ENCODE measurements at regions not wholly inside any gene's neighbourhood (a gene's known extent, or its start where the extent isn't known, plus 50 kb on each side); places are given as distances from the start of the nearest gene placed in this dataset.
"Not testable (repeated sequence)": the region's sequence is repeated elsewhere in the genome, so short reads cannot be mapped to it uniquely, and the experiment has no call there.

DNA sequence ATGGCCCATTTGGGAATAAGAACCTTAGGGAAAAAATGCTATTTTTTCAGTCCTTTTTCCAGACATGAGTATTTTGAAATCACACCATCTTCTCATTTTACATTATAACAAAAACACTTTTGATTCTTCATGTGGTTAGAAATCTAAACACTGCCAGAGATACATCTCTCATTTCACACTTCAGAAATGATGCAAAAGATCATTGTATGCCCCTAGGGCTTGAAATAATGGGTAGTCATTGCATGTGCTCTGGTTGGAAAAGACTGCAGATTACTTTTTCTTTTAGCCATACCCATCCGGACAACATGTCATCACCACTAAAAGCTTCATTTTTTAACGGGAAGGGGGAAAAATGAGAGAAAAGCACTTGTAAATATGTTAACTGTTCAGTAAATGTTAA, 1152.2 kb upstream of the ADGRL4 start:
- Histone ChIP-seq H3K36me3 (no peaks in the 10 kb centered on the region), H3K4me1 (no peaks in the 10 kb centered on the region), H3K27ac (no peak overlapping the region), H3K9me3 (no peaks in the 10 kb centered on the region), H3K27me3 (no peaks in the 10 kb centered on the region), H3K4me3 (no peak overlapping the region)
- ATAC-seq (no peak), DNase-seq (no peak)
- TF ChIP-seq, protein P1, sequence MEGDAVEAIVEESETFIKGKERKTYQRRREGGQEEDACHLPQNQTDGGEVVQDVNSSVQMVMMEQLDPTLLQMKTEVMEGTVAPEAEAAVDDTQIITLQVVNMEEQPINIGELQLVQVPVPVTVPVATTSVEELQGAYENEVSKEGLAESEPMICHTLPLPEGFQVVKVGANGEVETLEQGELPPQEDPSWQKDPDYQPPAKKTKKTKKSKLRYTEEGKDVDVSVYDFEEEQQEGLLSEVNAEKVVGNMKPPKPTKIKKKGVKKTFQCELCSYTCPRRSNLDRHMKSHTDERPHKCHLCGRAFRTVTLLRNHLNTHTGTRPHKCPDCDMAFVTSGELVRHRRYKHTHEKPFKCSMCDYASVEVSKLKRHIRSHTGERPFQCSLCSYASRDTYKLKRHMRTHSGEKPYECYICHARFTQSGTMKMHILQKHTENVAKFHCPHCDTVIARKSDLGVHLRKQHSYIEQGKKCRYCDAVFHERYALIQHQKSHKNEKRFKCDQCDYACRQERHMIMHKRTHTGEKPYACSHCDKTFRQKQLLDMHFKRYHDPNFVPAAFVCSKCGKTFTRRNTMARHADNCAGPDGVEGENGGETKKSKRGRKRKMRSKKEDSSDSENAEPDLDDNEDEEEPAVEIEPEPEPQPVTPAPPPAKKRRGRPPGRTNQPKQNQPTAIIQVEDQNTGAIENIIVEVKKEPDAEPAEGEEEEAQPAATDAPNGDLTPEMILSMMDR (IDR thresholded peaks at IDR 0.05): no peak
- intact Hi-C loops (cut with DNase I): no loop called here

DNA sequence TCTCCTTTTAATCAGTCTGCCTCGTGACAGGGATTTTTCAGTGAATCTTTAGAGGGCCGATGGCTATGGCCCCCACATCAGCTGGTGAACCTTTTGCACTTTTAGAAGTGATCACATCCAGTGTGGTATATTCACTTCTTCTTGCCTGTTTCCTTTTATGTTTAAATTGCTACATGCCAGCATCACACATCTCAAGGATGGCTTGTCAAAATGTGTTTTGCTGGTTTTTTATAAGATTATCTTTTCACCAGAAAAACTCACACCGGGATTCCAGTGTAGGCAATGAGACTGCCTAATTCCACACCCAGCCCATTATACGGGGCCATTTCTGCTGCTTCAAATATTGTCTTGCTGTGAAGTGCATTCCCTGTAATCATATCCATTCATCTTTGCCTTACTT, 1151.7 kb upstream of the ADGRL4 start:
- Histone ChIP-seq H3K4me3 (no peak overlapping the region), H3K27me3 (no peaks in the 10 kb centered on the region), H3K4me1 (no peaks in the 10 kb centered on the region), H3K36me3 (no peaks in the 10 kb centered on the region), H3K9me3 (no peaks in the 10 kb centered on the region), H3K27ac (no peak overlapping the region)
- intact Hi-C loops (cut with DNase I): no loop called here
- no peak for DNase-seq
- no peak for ATAC-seq
- TF ChIP-seq, protein P1 (IDR thresholded peaks at IDR 0.05): no peak

DNA sequence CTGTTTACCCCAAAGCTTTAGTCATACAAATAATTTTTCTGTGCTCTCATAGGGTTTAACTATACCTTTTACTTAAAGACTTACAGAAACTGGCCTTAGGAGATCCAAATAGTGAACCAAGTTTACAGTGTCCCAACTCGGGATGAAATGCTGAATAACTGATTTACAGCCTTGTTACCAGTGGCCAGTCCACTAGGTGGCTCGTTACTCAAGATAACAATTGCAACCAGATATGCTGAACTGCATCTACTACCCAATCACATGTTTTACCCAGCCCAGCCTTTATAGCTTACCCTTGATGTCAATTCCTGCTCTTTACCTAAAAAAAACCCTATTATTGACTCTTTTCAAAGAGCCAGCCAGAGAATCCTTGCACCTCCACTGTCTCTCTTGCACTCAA, 1148.8 kb upstream of the ADGRL4 start:
- Histone ChIP-seq H3K27me3 (no peaks in the 10 kb centered on the region), H3K9me3 (no peaks in the 10 kb centered on the region), H3K36me3 (no peaks in the 10 kb centered on the region), H3K4me1 (no peaks in the 10 kb centered on the region), H3K4me3 (no peak overlapping the region), H3K27ac (no peak overlapping the region)
- intact Hi-C loops (cut with DNase I): no loop called here
- ATAC-seq (no peak), DNase-seq (no peak)
- TF ChIP-seq, protein P1 (IDR thresholded peaks at IDR 0.05): no peak

DNA sequence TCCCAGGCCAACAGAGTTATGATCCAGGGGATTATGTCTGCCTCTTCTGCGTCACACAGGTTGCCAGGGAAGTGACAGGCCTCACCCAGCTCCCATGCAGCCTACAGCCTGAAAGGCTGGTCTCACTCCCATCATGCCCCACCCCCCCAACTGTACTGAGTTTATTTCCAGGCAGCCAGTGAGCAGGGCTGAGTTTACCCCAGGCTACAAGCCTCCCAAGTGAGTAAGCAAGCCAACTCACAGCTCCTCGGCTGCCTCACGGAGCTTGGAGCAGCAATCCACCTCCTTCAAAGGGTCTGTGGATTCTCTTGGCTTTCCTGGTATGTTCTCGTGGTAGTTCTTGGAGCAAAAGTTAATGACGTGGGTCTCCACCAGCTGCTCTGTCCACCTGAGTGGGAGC, 1147.6 kb upstream of the ADGRL4 start:
- Histone ChIP-seq H3K4me1 (no peaks in the 10 kb centered on the region), H3K36me3 (no peaks in the 10 kb centered on the region), H3K27me3 (no peaks in the 10 kb centered on the region), H3K4me3 (no peak overlapping the region), H3K9me3 (no peaks in the 10 kb centered on the region), H3K27ac (no peak overlapping the region)
- TF ChIP-seq, protein P1 (IDR thresholded peaks at IDR 0.05): no peak
- no peak for DNase-seq
- intact Hi-C loops (cut with DNase I): no loop called here
- no peak for ATAC-seq

DNA sequence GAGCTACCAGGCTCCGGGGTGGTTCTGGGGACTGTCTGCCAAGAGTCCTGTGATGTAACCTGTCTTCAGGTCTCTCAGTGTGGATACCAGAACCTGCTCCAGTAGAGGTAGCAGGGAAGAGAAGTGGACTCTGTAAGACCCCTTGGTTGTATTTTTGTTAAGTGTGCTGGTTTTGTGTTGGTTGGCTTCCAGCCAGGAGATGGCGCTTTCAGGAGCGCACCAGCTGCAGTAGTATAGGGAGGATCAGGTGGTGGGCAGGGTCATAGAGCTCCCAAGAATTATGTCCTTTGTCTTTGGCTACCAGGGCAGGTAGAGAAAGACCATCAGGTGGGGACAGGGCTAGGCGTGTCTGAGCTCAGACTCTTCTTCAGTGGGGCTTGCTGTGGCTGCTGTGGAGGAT, 1147.2 kb upstream of the ADGRL4 start:
- DNase-seq (no peak), ATAC-seq (no peak)
- intact Hi-C loops (cut with DNase I): no loop called here
- Histone ChIP-seq H3K4me1 (no peaks in the 10 kb centered on the region), H3K9me3 (no peaks in the 10 kb centered on the region), H3K27me3 (no peaks in the 10 kb centered on the region), H3K36me3 (no peaks in the 10 kb centered on the region), H3K4me3 (no peak overlapping the region), H3K27ac (no peak overlapping the region)
- TF ChIP-seq, protein P1 (IDR thresholded peaks at IDR 0.05): no peak

DNA sequence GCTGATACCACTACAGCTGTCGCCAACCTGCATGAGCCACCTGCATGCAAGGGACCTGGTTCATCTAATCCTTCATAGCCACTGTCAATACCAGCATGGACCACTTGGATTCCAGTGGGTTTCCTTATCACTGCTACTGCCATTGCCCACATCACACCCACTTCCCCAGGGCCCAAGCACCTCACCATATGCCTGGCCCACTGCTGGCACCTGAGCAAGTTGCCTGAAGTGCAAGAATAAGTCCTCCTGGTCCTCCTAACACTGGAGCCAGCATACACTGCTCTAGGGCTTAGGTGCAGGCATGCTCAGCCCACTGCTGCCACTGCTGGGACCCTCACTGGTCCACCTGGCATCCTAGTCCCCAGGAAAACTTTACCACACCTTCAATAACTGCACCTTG, 1136.8 kb upstream of the ADGRL4 start:
- no peaks in the 10 kb centered on the region for H3K4me1 ChIP-seq
- no peak for ATAC-seq
- TF ChIP-seq, protein P1 (IDR thresholded peaks at IDR 0.05): no peak
- no peak overlapping the region for H3K27ac ChIP-seq
- H3K36me3 ChIP-seq: no peaks in the 10 kb centered on the region
- intact Hi-C loops (cut with DNase I): no loop called here
- peaks cover 14% of the 10 kb centered on the region for H3K9me3 ChIP-seq
- no peak overlapping the region for H3K4me3 ChIP-seq
- no peak for DNase-seq
- no peaks in the 10 kb centered on the region for H3K27me3 ChIP-seq

DNA sequence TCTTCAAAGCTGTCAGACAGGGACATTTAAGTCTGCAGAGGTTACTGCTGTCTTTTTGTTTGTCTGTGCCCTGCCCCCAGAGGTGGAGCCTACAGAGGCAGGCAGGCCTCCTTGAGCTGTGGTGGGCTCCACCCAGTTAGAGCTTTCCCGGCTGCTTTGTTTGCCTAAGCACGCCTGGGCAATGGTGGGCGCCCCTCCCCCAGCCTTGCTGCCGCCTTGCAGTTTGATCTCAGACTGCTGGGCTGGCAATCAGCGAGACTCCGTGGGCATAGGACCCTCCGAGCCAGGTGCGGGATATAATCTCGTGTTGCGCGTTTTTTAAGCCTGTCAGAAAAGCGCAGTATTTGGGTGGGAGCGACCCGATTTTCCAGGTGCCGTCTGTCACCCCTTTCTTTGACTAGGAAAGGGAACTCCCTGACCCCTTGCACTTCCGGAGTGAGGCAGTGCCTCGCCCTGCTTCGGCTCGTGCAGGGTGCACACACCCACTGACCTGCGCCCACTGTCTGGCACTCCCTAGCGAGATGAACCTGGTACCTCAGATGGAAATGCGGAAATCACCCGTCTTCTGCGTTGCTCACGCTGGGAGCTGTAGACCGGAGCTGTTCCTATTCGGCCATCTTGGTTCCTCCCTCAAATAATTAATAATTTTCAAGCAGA, 1131.5 kb upstream of the ADGRL4 start:
- H3K9me3 ChIP-seq; H3K4me1 ChIP-seq; H3K36me3 ChIP-seq; H3K27me3 ChIP-seq; ATAC-seq; DNase-seq; H3K27ac ChIP-seq; H3K4me3 ChIP-seq; intact Hi-C loops (cut with DNase I): not testable (repeated sequence)
